G401 (cell line): ENCODE measurements at regions not wholly inside any gene's neighbourhood (a gene's known extent, or its start where the extent isn't known, plus 50 kb on each side); places are given as distances from the start of the nearest gene placed in this dataset.

Experiments
- DNase-seq: peaks from one replicate; pipeline ENCODE4 v3.0.0-alpha.2; 2015; ENCODE audit warnings: low spot score
- in situ Hi-C: cut with HindIII; loops from 2 replicates; pipeline ENCODE4 v1.10.0; 2016; ENCODE audit warnings: low sequenced_read_pairs, mixed read lengths

DNA sequence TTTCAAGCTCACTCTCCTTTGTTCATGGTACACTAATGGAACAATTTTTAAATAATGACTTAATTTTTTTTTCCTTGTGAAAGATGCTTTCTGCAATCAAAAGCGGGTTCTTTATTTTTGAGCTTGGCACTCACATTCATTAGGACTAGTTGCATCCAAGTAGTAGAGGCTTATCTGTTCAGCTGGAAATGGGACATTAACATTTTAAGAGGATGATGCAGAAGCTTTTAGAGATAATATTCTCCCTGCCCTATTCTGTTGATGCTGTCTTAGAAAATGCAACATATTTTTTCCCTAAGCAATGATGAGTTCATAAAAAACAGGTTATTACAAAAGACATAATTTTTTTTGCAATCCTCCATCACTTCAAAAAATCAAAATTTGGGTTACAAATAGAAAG, 900.6 kb downstream of the NTRK3 start:
- in situ Hi-C loops: no loop called here

DNA sequence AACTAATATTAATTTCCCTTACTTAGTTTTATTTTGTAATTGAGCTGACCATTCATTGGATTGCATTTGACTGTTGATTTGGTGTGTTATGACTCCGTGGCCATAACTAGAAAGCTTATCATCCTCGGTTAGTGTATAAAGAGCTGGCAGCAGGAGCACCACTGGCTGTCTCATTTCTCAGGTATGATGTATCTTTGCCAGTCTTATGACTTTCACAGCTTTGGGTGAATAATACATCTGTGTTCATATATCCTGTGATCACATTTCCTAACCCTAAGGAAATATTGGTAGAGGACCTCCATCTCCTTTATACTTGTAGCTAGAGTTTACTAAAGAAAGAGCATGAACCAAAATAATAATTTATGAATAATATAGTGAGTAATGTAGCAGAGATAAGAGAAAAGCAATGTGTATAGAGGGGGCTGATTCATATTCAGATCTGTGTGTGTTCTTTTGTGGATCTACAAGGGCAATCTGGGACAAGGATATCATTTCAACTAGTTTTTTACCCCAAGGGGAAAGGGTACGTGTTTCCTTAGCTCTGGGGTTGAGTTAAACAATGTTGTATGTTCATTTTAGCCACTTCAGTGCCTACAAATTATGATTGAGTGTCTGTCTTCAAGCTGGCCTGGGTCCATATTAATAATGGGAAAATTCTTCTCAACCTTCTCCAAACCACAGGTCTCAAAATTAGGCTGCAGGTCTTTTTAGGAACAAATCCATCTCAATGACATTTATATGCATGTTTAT, 901.7 kb downstream of the NTRK3 start:
- DNase-seq: no peak
- in situ Hi-C loops: no loop called here

More for the DNA sequence above, 900.6 kb downstream of the NTRK3 start:
- DNase-seq: no peak

DNA sequence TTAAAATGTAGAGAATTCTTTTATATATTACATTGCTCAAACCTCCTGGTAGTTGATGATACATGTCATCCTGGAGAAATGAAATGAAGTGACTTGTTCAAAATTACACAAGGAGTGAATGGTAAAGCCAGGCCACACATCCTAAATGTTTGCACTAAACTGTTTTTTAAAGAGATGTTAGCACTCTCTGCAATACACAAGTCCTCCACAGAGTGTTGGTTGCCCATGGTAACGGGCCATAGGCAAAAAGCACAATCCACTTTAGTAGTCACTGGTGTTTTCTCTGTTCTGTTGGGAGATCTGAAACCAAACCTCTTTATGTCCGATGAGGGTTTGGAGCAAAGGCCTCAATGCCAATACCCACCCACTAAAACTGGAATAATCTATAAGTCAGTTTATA, 907.4 kb downstream of the NTRK3 start:
- no peak for DNase-seq
- in situ Hi-C loops: no loop called here

DNA sequence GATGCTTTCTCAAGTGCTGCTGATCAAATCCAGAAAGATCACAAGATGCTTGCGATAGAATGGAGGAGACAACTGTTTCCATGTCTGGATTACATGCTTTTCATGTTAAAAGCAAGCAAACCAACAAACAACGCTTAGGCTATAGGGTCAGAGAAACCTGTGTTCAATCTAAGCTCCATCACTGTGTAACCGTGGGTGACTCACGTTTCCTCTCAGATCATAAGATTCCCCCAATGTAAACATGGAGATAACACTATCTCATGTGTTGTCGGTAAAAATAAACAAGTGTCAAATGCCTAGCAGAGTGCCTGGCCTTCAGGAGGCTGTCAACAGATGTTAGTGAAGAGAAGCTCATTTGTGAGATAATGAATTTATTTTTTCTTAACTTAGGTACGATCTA, 907.8 kb downstream of the NTRK3 start:
- DNase-seq: no peak
- in situ Hi-C loops: no loop called here

DNA sequence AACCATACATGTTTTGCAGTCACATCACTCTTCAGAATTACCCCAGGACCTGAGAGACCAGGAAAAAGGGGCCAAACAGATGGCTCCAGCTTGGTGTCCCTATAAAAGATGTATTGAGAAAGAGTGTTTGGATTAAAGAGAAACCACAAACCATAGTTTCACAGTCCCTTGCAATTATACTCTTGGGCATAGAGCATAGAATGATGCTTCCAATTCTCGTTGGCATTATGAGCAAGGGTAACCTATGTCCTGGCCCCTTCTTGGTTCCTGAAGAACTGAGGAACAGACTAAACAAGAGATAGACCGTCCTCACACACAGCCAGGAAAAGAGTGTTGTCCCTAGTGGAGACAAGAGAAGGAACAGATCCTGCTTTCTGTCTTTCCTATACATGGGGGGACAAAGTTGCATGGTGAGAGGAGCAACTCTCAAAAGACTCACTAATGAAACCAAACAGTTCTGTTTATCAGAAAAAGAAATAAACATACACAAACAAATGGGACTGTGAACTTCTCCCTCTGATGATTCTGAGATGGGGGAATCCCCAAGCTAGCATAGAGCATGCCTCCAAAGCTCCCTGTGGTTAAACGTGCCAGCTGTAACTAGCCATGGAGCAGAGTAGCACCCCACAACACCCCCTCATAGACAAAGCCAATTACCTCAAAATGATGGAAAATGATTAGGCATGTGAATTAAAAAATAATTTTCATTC, 908.6 kb downstream of the NTRK3 start:
- in situ Hi-C loops: no loop called here
- DNase-seq: no peak

DNA sequence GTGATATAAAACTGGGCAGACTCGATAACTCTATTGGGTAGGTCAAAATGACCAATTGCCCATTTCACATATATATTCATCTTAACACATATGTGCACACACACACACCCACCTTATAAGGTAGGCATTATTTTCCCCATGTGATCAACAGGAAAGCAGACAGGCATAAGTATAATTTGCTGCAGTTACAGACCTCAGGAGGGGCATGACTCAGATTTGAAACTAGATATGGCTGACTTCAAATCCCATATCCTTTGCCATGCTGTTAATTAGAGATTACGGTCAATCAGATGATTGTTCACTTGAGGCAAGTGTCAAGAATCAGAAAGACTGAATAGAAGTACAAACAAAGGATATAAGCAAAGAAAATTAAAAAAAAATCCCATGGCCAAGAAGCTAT, 910.6 kb downstream of the NTRK3 start:
- DNase-seq: no peak
- in situ Hi-C loops: no loop called here

DNA sequence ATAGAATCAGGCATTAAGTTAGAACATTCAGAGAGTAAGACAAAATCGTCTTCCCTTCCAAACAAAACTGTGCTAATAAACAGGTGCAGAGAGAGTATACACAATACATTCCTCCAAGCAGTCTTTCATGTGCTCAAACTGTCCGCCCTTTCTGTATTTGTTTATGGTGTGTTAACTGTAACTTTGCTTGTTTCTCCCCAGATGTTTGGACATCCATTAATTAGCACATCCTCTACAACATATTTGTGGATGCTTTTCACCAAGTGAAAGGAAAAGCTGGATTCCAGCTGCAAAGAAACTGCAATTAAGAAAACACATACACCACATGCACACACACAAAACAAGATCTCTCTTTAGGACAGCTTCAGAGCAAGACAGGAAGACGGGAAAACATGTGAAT, 912.6 kb downstream of the NTRK3 start:
- in situ Hi-C loops: no loop called here
- no peak for DNase-seq

DNA sequence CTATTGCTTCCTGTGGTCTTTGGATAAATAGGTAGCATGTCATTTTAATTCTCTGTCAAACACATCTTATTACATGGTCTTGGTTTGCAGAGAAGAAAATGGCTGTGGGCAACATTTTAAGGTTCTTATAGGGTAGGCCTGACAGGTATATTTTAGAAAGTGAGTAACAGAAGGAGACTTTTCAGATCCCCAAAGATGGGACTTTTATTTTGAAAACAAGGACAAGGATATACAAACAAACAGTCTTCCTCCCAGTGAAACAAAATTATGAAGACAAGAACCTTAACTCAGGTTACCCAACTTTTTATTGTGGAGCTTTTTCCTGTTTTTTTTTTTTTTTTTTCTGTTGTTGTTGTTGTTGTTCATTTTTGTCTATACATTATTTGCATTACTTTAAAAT, 916.2 kb downstream of the NTRK3 start:
- in situ Hi-C loops: no loop called here
- no peak for DNase-seq

DNA sequence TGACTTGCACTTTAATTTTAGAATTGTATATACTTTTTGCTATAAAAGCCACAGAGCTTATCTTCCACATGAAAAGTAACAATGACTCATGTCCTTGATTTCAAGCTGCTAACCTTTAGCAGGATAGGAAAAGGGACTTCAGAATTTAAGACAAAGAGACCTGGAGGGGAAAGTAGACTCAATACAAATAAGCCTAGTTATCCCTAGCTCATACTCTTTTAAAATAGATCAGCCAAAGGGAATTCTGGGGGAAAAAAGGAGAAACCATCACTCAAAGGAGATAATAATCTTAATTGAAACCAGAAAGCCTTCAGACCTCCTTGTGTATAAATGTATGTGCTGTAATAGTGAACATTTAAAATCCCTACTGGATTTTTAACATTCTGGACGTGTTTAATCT, 930.3 kb downstream of the NTRK3 start:
- no peak for DNase-seq

DNA sequence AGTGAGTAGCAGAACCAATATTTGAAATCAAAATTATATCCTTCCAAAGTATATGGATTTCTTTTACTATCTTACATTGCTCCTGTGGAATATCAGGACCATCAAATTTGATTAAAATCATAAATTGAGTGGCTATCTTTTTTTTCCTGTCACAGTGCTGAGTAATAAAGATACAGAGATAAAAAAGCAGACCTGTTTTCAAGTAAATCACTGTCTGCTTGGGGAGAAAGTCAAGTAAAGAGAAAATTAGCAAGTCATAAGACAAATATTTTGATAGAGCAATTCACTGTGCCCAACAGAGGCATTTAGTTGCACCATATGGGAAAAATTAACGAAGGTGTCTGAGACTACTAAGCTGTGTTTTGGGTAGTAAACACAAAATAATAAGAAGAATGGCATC, 933.7 kb downstream of the NTRK3 start:
- in situ Hi-C loops: no loop called here
- no peak for DNase-seq

More for the DNA sequence above, 930.3 kb downstream of the NTRK3 start:
- in situ Hi-C loops: no loop called here

DNA sequence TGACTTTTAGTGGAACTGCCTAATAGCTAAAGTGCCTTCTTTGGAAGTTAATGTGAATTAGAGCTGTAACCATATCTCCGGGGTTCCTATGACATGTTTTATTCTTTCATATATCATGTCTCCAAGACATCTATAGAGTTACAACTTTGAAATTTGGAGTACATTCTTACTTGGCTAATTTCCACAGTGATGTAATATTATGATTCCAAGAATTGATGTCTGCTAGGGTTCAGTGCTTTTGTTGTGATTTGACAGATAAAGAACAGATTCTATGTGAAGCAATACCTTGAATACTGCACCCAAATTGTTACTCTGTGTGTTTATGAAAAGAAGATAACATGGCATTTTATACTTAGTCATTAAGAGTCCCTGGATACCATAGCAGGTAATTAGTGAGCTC, 934.3 kb downstream of the NTRK3 start:
- in situ Hi-C loops: no loop called here
- no peak for DNase-seq

DNA sequence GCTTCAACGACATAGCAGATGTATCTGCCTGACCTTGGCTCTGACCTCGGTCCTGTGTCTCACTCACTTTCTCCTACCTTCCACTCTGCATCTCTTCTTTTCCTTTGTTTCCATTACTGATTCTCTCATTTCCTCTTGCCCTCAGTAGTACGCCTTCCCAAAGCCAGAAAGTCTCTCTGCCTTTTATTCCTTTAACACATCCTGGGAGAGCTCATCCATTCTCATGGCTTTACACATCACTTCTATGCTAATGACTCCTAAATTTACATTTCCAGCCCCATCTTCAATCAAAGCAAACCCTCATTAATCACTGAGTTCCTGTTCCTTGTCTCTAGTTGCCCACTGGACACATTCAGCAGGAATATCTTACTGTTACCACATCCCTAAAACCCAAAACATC, 938.6 kb downstream of the NTRK3 start:
- DNase-seq: no peak
- in situ Hi-C loops: no loop called here

DNA sequence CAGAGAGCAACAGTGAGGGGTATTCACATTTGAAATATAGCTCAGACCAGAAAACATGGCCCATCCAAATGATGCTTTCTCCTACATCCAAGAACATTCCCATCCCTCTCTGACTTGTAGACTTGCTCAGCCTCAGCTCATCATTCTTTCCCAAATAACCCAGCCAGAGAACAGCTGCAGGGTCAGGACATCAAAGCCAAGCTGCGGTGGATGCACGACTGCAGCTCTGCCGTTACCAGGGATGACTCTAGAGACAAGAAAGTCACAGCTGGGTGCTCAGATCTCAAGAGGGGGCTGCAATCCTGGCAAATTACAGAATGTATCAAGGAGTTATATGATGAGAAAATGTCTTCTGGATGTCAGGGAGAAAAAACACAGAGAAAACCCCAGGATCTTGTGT, 944.3 kb downstream of the NTRK3 start:
- in situ Hi-C loops: no loop called here
- no peak for DNase-seq

DNA sequence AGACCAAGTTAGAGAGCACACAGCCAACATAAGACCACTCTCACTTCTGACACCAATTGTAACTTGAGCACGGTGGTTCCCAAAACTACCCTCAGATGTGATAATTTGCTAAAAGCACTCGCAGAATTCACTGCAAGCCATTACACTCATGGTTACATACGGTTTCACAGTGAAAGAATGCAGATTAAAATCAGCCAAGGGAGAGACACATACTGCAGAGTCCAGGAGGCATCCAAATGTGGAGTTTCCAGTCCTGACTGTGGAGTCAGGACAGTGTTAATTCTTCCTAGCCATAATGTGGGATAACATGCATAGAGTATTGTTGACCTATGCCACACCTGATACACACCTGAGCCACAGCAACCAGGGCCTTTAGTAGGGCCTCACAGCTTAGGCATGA, 956.4 kb downstream of the NTRK3 start:
- in situ Hi-C loops: no loop called here
- no peak for DNase-seq

DNA sequence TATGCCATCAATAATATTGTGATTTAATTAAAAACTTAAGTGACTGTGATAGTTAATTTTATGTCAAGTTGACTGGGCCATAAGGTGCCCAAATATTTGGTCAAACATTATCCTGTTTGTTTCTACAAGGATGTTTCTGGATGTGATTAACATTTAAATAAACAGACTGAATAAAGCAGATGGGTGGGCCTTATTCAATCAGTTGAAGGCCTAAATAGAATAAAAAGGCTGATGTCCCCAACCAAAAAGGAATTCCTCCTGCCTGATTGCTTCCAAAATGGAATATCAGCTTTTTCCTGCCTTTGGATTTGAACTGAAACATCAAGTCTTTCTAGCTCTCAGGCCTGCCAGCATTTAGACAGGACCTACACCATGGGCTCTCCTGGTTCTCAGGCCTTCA, 961.7 kb downstream of the NTRK3 start:
- no peak for DNase-seq
- in situ Hi-C loops: no loop called here

DNA sequence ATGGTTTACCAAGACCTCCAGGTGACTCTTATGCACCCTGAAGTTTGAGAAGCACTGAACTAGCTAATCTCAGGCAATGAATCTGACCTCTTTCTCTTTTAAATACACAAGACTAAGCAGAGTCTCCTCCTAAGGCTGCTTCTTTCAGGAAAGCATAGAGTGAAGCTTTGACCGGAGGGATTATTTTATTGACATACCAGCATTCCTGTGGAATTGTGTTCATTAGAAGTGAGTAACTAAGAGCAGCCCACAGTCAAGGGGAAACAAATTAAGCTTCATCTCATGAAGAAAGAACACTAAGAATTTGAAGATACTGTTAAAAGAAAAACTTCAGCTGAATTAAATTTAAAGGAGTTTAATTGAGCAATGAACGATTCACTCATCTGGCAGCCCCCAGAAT, 963.5 kb downstream of the NTRK3 start:
- no peak for DNase-seq
- in situ Hi-C loops: no loop called here

DNA sequence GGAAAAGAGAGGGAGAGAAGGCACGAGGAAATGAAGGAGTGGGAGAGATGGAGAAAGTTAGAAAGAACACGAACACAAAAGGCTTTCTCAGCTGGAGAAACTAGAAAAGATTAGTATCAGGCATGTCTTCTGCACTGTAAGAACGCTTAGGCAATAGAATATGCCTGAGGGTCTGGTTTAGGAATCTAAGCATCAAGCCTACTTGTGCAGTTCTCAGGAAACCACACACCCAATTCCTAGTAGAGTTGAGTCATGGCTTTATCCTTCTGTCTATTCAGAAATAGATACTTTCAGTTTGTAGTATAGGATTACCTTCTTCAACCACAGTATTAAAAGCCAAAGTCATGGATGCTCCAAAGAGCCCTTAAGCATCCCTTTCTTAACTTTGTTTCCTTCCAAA, 969.4 kb downstream of the NTRK3 start:
- in situ Hi-C loops: no loop called here

DNA sequence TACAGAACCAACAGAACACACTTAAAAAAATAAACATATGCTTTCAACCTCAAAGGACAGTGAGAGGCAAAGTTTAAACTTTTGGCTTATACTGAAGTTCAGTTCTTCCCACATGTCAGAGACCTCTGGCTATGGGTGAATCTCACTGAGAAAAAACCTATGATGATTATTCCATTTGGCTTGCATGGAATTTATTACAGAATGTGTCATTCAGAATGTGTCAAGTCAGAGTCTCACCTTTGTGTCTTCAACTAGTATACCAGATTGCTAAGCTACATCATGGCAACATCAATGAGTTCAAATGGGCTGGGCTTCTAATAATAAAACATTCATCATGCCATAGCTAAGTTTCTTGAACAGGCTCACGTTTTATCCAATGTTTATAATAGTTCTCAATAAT, 987.0 kb downstream of the NTRK3 start:
- in situ Hi-C loops: no loop called here
- no peak for DNase-seq

More for the DNA sequence above, 969.4 kb downstream of the NTRK3 start:
- DNase-seq: no peak

DNA sequence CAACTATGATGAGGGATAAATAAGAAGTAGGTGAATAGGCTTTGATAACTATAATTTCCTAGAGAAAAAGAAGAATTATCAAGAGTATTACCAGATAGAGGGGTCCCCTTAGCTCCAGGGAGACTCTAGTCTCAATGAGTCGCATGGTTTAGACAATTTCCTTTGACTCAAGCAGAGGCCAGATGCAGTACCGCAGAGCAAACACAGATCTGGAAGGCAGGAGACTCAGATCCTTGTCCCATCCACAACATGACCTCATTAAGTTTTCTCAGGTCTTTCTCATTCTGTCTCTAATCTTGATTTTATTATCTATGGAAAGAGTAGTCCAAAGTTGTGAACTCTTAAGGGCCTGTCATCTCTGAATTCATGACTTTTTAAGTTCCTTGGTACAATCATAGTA, 987.9 kb downstream of the NTRK3 start:
- DNase-seq: no peak
- in situ Hi-C loops: no loop called here

DNA sequence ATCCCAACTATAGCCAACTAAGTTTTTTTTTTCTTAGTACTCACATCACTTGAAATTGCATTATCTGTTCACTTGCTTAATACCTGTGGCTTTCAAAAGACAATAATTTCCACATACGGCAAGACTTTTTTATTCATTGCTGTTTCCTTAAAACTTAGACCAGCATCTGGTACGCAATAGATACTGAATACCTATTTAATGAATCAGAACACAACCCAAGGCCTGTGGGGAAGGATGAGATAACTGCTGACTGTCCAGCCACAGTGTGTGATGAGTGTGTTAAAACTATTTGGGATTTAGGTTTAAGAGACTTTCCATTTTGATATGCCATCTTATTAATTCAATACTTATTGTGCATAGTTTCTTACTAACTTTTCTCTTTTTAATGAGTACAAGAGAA, 988.7 kb downstream of the NTRK3 start:
- in situ Hi-C loops: no loop called here
- no peak for DNase-seq

DNA sequence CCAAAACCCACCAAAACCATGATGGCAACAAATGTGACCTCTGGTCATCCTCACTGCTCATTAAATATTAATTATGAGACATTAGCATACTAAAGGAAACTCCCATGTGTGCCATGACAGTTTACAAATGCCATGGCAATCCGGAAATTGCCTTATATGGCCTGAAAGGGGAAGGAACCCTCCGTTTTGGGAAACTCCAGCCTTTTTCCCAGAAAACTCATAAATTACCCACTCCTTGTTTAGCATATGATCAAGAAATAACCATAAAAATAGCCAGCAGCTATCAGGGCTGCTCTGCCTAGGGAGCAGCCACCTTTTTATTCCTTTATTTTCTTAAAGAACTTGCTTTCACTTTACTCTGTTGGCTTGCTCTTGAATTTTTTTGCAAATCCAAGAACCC, 992.7 kb downstream of the NTRK3 start:
- in situ Hi-C loops: no loop called here
- no peak for DNase-seq
